22Rv1 (cell line): ENCODE measurements at regions not wholly inside any gene's neighbourhood (a gene's known extent, or its start where the extent isn't known, plus 50 kb on each side); places are given as distances from the start of the nearest gene placed in this dataset.

Source experiments
- H3K27ac ChIP-seq: fragments of 450-650 bp; 2 replicates; pipeline ENCODE4 v1.5.1; 2017
- CTCF ChIP-seq: fragments of 450-650 bp; IDR thresholded peaks from 2 replicates; pipeline ENCODE4 v1.5.1; 2017; ENCODE audit warnings: mild to moderate bottlenecking
- ZFX ChIP-seq: fragments of 450-650 bp; IDR thresholded peaks from 2 replicates; pipeline ENCODE4 v1.6.1; 2017; ENCODE audit warnings: antibody characterized with exemption, borderline replicate concordance

GRCh38 chr5:39494107-39494510, 69.3 kb upstream of the DAB2 start:
- no peak overlapping the region for H3K27ac ChIP-seq
- TF ChIP-seq CTCF (no peak), ZFX (no peak)

GRCh38 chr5:39491210-39491609, 66.4 kb upstream of the DAB2 start:
- H3K27ac ChIP-seq = no peak overlapping the region
- TF ChIP-seq CTCF = no peak
- TF ChIP-seq ZFX = no peak

GRCh38 chr5:39489263-39489662, 64.5 kb upstream of the DAB2 start:
- no peak for TF ChIP-seq CTCF
- no peak for TF ChIP-seq ZFX
- no peak overlapping the region for H3K27ac ChIP-seq

GRCh38 chr5:39486790-39487189, 62.0 kb upstream of the DAB2 start:
- TF ChIP-seq ZFX (no peak), CTCF (no peak)
- H3K27ac ChIP-seq = no peak overlapping the region

- TF ChIP-seq ZFX (no peak), CTCF (no peak)
- H3K27ac ChIP-seq = no peak overlapping the region
Observed at GRCh38 chr5:39486361-39486760, 61.6 kb upstream of the DAB2 start.

GRCh38 chr5:39485079-39485478, 60.3 kb upstream of the DAB2 start:
- TF ChIP-seq CTCF (no peak), ZFX (no peak)
- H3K27ac ChIP-seq = no peak overlapping the region

- no peak overlapping the region for H3K27ac ChIP-seq
- no peak for TF ChIP-seq ZFX
- TF ChIP-seq CTCF = no peak
Observed at GRCh38 chr5:39484673-39485072, 59.9 kb upstream of the DAB2 start.
